GM12891 (cell line): ENCODE measurements at regions not wholly inside any gene's neighbourhood (a gene's known extent, or its start where the extent isn't known, plus 50 kb on each side); places are given as distances from the start of the nearest gene placed in this dataset.

Experiments used
- PAX5 ChIP-seq: IDR thresholded peaks from 2 replicates; pipeline ENCODE4 v1.6.1; 2011; ENCODE audit warnings: low read length, moderate library complexity, mild to moderate bottlenecking; ENCODE audit not compliant: insufficient read depth, severe bottlenecking
- POLR2A ChIP-seq: IDR thresholded peaks from 2 replicates; pipeline ENCODE4 v1.6.1; 2011; ENCODE audit warnings: low read depth, low read length, control low read depth
- TAF1 ChIP-seq: IDR thresholded peaks from 2 replicates; pipeline ENCODE4 v1.6.1; 2011; ENCODE audit warnings: low read depth, low read length, control low read depth

DNA sequence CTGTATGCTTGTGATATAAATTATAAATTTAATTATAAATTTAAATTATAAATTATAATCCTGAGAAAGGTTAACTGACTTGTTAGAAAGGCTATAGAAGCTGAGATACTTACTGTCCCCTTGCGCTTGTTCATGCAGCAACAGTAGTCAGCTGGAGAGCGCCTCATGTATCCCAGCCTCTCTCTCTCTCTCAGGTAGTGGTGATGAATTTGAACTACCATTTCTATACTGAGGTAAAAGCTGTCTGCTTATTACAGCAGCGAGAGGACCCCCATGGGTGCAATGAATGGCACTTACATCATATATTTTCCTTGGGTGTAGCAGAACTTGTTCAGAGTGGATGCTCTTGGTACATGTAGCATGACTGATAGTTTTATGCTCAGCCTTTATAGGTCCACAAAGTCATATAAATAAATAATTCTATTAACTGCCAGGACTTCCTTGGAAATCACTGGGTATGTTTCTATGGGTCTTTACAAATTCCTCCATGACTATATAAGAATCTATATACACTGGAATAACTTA lies 1308.7 kb downstream of the REEP3 start:
- no peak for TF ChIP-seq POLR2A
- TF ChIP-seq PAX5 = no peak
- no peak for TF ChIP-seq TAF1
